ENCODE measurements at regions not wholly inside any gene's neighbourhood (a gene's known extent, or its start where the extent isn't known, plus 50 kb on each side); places are given as distances from the start of the nearest gene placed in this dataset.

DNA sequence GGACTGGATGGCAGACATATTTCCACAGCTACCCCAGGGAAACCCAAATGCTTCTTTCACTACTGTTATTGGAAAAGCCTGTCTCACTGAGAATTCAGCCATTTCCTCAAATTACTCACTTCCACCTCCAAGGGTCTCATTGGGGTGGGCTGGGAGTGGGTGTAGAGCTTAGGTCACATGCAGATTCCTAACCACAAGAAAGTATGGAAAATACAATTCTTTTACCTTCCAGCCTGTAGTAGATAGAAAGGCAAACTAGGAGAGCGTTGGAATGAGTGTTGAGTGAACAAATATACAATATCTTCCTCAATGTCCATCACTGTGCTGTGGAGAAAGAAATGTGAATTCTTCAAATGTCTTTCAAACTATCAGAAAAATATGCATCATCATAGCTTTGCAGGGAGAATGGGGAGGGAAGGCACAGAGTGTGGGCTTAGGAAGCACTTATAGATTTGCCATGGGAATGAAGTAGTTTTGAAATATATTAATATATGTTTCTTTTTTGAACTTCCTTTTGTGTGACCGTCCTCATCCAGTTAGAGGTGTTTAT lies 245.3 kb upstream of the JADE1 start:
- TF ChIP-seq EZH2phosphoT487 (IDR thresholded peaks at IDR 0.05; ENCODE audit: borderline replicate concordance) = no peak
- TF ChIP-seq, protein P1, sequence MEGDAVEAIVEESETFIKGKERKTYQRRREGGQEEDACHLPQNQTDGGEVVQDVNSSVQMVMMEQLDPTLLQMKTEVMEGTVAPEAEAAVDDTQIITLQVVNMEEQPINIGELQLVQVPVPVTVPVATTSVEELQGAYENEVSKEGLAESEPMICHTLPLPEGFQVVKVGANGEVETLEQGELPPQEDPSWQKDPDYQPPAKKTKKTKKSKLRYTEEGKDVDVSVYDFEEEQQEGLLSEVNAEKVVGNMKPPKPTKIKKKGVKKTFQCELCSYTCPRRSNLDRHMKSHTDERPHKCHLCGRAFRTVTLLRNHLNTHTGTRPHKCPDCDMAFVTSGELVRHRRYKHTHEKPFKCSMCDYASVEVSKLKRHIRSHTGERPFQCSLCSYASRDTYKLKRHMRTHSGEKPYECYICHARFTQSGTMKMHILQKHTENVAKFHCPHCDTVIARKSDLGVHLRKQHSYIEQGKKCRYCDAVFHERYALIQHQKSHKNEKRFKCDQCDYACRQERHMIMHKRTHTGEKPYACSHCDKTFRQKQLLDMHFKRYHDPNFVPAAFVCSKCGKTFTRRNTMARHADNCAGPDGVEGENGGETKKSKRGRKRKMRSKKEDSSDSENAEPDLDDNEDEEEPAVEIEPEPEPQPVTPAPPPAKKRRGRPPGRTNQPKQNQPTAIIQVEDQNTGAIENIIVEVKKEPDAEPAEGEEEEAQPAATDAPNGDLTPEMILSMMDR (conservative IDR thresholded peaks at IDR 0.05; ENCODE audit: low read length) = no peak
- no peak overlapping the region for H3K4me3 ChIP-seq (ENCODE audit: low read length, poor library complexity, severe bottlenecking)
- no peak overlapping the region for H3K4me2 ChIP-seq (ENCODE audit: low read depth, low read length, poor library complexity, severe bottlenecking)
- no peaks in the 10 kb centered on the region for H3F3A ChIP-seq (ENCODE audit: low read depth)
- no peaks in the 10 kb centered on the region for H3K79me2 ChIP-seq (ENCODE audit: insufficient read depth, low read length)
- no peaks in the 10 kb centered on the region for H3K9me3 ChIP-seq (ENCODE audit: insufficient read depth, low read depth, low read length)
- no peak overlapping the region for H2AFZ ChIP-seq (ENCODE audit: low read length)
- H3K27me3 ChIP-seq (ENCODE audit: insufficient read depth, low read length, poor library complexity, severe bottlenecking) = no peaks in the 10 kb centered on the region
- no peaks in the 10 kb centered on the region for H3K4me1 ChIP-seq (ENCODE audit: insufficient read depth, low read length, poor library complexity, severe bottlenecking)
- H3K9ac ChIP-seq (ENCODE audit: low read depth, low read length, poor library complexity, severe bottlenecking) = no peak overlapping the region
- no peaks in the 10 kb centered on the region for H4K20me1 ChIP-seq (ENCODE audit: insufficient read depth, low read length, poor library complexity, severe bottlenecking)
- no peaks in the 10 kb centered on the region for H3K36me3 ChIP-seq (ENCODE audit: insufficient read depth, low read length)
- no peaks in the 10 kb centered on the region for H3K9me2 ChIP-seq (replicated peaks; ENCODE audit: low read depth, low read length)

DNA sequence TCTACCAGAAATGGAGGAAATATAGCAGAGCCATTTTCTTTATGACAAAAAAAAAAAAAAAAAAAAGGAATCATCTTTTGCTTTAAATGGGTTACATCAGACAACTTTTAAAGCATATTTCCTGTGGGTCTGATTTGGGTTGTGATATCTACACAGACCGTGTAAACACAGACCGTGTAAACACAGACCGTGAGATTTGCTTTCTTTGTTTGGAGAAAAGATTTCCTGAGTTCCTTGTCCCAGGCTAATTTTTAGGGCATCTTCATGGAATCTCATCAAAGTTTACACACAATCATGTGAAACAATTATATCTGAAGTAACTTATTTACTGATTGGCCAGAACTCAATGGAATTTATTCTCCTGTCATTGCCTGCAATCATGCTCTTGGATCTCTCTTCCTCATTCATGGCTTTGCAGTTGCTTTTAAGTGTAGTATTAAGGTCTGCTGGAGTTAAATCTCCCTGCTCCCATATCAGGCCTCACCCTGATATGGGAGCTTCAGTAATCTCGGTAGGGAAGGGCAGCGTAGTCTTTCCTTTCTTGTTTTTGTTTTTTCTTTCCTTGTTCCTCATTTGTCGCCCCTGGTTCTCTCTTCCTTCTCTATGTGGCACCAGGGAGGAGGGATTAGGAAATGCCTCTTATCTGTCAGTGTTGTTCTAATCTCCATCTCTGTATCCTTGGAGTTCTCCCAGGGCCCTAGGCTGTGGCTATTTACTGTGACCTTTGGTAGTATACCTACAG lies 248.6 kb upstream of the JADE1 start:
- Histone ChIP-seq H3K4me2 (ENCODE audit: low read depth, low read length, poor library complexity, severe bottlenecking) (no peak overlapping the region), H3K9me3 (ENCODE audit: insufficient read depth, low read depth, low read length) (no peaks in the 10 kb centered on the region), H3K27me3 (ENCODE audit: insufficient read depth, low read length, poor library complexity, severe bottlenecking) (no peaks in the 10 kb centered on the region), H3K79me2 (ENCODE audit: insufficient read depth, low read length) (no peaks in the 10 kb centered on the region), H3K9ac (ENCODE audit: low read depth, low read length, poor library complexity, severe bottlenecking) (no peak overlapping the region), H3K4me3 (ENCODE audit: low read length, poor library complexity, severe bottlenecking) (no peak overlapping the region), H4K20me1 (ENCODE audit: insufficient read depth, low read length, poor library complexity, severe bottlenecking) (no peaks in the 10 kb centered on the region), H3K36me3 (ENCODE audit: insufficient read depth, low read length) (no peaks in the 10 kb centered on the region), H3K9me2 (replicated peaks; ENCODE audit: low read depth, low read length) (no peaks in the 10 kb centered on the region), H3K4me1 (ENCODE audit: insufficient read depth, low read length, poor library complexity, severe bottlenecking) (no peaks in the 10 kb centered on the region), H2AFZ (ENCODE audit: low read length) (no peak overlapping the region), H3F3A (ENCODE audit: low read depth) (no peaks in the 10 kb centered on the region)
- TF ChIP-seq, protein P1 (conservative IDR thresholded peaks at IDR 0.05; ENCODE audit: low read length) = no peak
- TF ChIP-seq EZH2phosphoT487 (IDR thresholded peaks at IDR 0.05; ENCODE audit: borderline replicate concordance) = no peak

DNA sequence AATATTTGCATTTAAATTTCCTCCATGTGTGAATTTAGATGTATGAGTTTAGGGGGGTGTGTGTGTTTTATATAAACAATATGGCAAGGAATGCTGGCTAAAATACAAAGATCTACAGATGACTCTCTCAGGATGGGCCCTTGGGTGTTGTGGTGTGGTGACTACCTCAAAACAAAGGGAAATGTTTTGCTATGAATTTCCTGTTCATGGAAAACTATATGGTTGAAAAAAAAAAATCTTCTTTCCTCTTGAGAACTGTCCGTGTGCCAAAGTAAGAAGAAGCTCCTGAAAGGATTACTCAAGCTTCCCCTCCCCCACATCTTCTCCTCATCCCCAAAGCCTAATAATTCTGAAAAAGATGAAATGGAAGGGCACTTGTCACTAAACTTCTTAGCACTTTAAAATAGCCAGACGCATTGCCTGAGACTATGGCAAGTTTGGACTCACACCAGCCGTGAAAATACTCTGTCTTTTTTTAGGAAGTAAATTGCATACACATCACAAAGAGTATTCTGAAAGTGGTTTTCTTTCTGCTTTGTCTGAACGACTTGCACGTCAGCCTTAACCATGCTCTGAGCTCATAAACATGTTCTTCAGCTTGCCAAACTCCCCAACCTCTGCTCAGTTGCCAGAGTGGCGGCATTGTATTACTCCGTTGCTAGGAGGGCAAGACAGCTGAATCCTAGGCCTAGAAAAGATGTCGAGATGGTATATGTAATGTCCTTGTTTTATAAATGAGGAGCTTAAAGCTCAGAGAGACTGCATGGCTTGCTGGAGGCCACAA lies 250.4 kb upstream of the JADE1 start:
- H3K79me2 ChIP-seq (ENCODE audit: insufficient read depth, low read length) = no peaks in the 10 kb centered on the region
- H3F3A ChIP-seq (ENCODE audit: low read depth) = no peaks in the 10 kb centered on the region
- no peak for TF ChIP-seq EZH2phosphoT487 (IDR thresholded peaks at IDR 0.05; ENCODE audit: borderline replicate concordance)
- TF ChIP-seq, protein P1 (conservative IDR thresholded peaks at IDR 0.05; ENCODE audit: low read length) = no peak
- no peak overlapping the region for H3K4me3 ChIP-seq (ENCODE audit: low read length, poor library complexity, severe bottlenecking)
- H3K4me2 ChIP-seq (ENCODE audit: low read depth, low read length, poor library complexity, severe bottlenecking) = no peak overlapping the region
- no peaks in the 10 kb centered on the region for H3K36me3 ChIP-seq (ENCODE audit: insufficient read depth, low read length)
- no peak overlapping the region for H3K9ac ChIP-seq (ENCODE audit: low read depth, low read length, poor library complexity, severe bottlenecking)
- H4K20me1 ChIP-seq (ENCODE audit: insufficient read depth, low read length, poor library complexity, severe bottlenecking) = no peaks in the 10 kb centered on the region
- no peaks in the 10 kb centered on the region for H3K9me3 ChIP-seq (ENCODE audit: insufficient read depth, low read depth, low read length)
- H3K27me3 ChIP-seq (ENCODE audit: insufficient read depth, low read length, poor library complexity, severe bottlenecking) = no peaks in the 10 kb centered on the region
- no peak overlapping the region for H2AFZ ChIP-seq (ENCODE audit: low read length)
- no peaks in the 10 kb centered on the region for H3K9me2 ChIP-seq (replicated peaks; ENCODE audit: low read depth, low read length)
- H3K4me1 ChIP-seq (ENCODE audit: insufficient read depth, low read length, poor library complexity, severe bottlenecking) = peaks cover under 1% of the 10 kb centered on the region
